CD8-positive, alpha-beta memory T cell (primary cell): ENCODE measurements at regions not wholly inside any gene's neighbourhood (a gene's known extent, or its start where the extent isn't known, plus 50 kb on each side); places are given as distances from the start of the nearest gene placed in this dataset.
A peak's percentile ranks its signal among the peaks of the same experiment; 100 is the strongest.

Experiments used
- CTCF ChIA-PET: fragments of 350-600 bp; sonication (Branson Sonifier 250); formaldehyde crosslinking; loops from one replicate; lab custom pipeline; 2021; ENCODE audit warnings: antibody characterized with exemption; lab: Charles Lee
- POLR2A ChIA-PET: fragments of 350-600 bp; sonication (Branson Sonifier 250); formaldehyde crosslinking; loops from one replicate; lab custom pipeline; 2021; ENCODE audit warnings: antibody characterized with exemption; lab: Charles Lee
- DNase-seq, 5 donors: peaks; one replicate each; pipeline versions ENCODE4 v3.0.0 to v3.0.0-alpha.2; 2020 to 2022; ENCODE audit warnings: mixed read lengths in 1 of 5
- H3K27ac ChIP-seq: one replicate; pipeline ENCODE4 v1.7.0; 2013; ENCODE audit warnings: low read depth, mild to moderate bottlenecking, low read length, moderate library complexity
- H3K27me3 ChIP-seq: 2 replicates; pipeline ENCODE4 v1.7.0; 2013; ENCODE audit warnings: low read length, mild to moderate bottlenecking; ENCODE audit not compliant: insufficient read depth, poor library complexity, severe bottlenecking
- H3K36me3 ChIP-seq: 2 replicates; pipeline ENCODE4 v1.7.0; 2013; ENCODE audit warnings: mild to moderate bottlenecking, low read length, moderate library complexity; ENCODE audit not compliant: insufficient read depth
- H3K4me1 ChIP-seq: 2 replicates; pipeline ENCODE4 v1.7.0; 2013; ENCODE audit warnings: mild to moderate bottlenecking, low read length, moderate library complexity; ENCODE audit not compliant: insufficient read depth
- H3K4me3 ChIP-seq: 2 replicates; pipeline ENCODE4 v1.7.0; 2013; ENCODE audit warnings: mild to moderate bottlenecking, low read length
- H3K9me3 ChIP-seq: 2 replicates; pipeline ENCODE4 v1.7.0; 2013; ENCODE audit warnings: mild to moderate bottlenecking, low read length
- H3K27ac Mint-ChIP-seq, 8 donors: one replicate each; pipeline ENCODE4 v1.8.0; 2020 to 2021; ENCODE audit warnings: mixed read lengths in 8 of 8, mild to moderate bottlenecking in 6 of 8, inconsistent platforms in 3 of 8, moderate library complexity in 3 of 8
- H3K27me3 Mint-ChIP-seq, 2 donors: one replicate each; pipeline ENCODE4 v1.8.0; 2020 to 2021; ENCODE audit warnings: mixed read lengths in 2 of 2, mild to moderate bottlenecking in 1 of 2, moderate library complexity in 1 of 2
- H3K36me3 Mint-ChIP-seq, 3 donors: one replicate each; pipeline ENCODE4 v1.8.0; 2020 to 2021; ENCODE audit warnings: mixed read lengths in 3 of 3, inconsistent platforms in 1 of 3, mild to moderate bottlenecking in 1 of 3
- H3K4me1 Mint-ChIP-seq, 3 donors: one replicate each; pipeline ENCODE4 v1.8.0; 2020 to 2021; ENCODE audit warnings: mixed read lengths in 3 of 3, inconsistent platforms in 1 of 3, mild to moderate bottlenecking in 1 of 3
- H3K4me3 Mint-ChIP-seq, 7 donors: one replicate each; pipeline ENCODE4 v1.8.0; 2020 to 2021; ENCODE audit warnings: mixed read lengths in 7 of 7, mild to moderate bottlenecking in 6 of 7, moderate library complexity in 4 of 7, inconsistent platforms in 2 of 7
- H3K9me3 Mint-ChIP-seq, 5 donors: one replicate each; pipeline ENCODE4 v1.8.0; 2020 to 2022; ENCODE audit warnings: mixed read lengths in 5 of 5, mild to moderate bottlenecking in 3 of 5, moderate library complexity in 2 of 5, inconsistent platforms in 1 of 5

DNA sequence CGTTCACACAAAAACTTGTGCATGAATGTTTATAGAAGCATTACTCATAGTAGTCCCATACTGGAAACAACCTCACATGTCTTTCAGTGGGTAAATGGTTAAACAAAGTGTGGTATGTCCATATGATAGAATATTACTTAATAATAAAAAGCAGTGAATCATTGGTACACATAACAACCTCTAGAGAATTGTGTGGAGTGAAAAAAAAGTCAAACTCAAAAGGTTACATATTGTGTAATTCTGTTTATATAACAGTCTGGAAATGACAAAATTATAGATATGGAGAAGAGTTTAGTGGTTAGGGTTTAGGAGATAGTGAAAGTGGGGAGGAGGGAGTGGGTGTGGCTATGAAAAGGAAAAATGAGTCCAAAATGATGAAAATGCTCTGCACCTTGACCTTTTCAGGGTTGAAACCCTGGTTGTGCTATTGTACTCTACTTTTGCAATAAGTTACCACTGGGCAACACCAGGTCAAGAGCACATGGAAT is 243.4 kb upstream of the DDI1 start:
- Mint-ChIP-seq H3K27ac (no peak overlapping the region), H3K9me3 (peaks cover 3 to 10% (median 6%) of the 10 kb centered on the region in 5 donors)
- no peaks in the 10 kb centered on the region for H3K4me1 ChIP-seq

DNA sequence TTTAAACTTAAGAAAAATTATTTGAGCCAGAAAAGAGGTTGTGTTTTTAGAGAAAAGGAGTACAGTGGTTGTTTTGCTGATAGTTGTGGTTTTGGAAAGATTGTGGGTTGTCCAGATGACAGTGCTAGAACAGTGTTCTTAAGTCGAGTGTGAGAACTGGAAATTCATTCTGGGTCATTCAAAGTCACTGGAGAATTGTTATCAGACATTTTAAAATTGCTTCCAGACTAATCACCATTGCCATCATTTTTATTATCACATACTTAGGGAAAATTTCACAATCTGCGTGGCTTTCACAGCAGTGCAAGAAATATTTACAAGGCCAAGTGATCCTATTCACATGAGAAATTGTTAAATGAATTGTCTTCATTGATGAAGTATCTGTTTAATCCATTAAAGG is 242.2 kb upstream of the DDI1 start:
- no peaks in the 10 kb centered on the region for H3K27me3 ChIP-seq
- Mint-ChIP-seq H3K4me1 (no peaks in the 10 kb centered on the region), H3K4me3 (no peak overlapping the region), H3K36me3 (no peaks in the 10 kb centered on the region), H3K9me3 (peaks cover 3 to 10% (median 6%) of the 10 kb centered on the region in 5 donors), H3K27me3 (no peaks in the 10 kb centered on the region), H3K27ac (no peak overlapping the region)
- POLR2A ChIA-PET: no interaction called here
- no peaks in the 10 kb centered on the region for H3K4me1 ChIP-seq
- no peaks in the 10 kb centered on the region for H3K36me3 ChIP-seq
- DNase-seq: no peak
- H3K4me3 ChIP-seq: no peak overlapping the region
- H3K27ac ChIP-seq: no peak overlapping the region
- no peaks in the 10 kb centered on the region for H3K9me3 ChIP-seq
- CTCF ChIA-PET: no interaction called here

More for the DNA sequence above, 243.4 kb upstream of the DDI1 start:
- ChIA-PET CTCF (no interaction called here), POLR2A (no interaction called here)
- no peak for DNase-seq
- H3K4me3 Mint-ChIP-seq: no peak overlapping the region
- H3K27me3 ChIP-seq: no peaks in the 10 kb centered on the region
- H3K27me3 Mint-ChIP-seq: no peaks in the 10 kb centered on the region
- no peaks in the 10 kb centered on the region for H3K36me3 ChIP-seq
- no peaks in the 10 kb centered on the region for H3K9me3 ChIP-seq
- no peak overlapping the region for H3K4me3 ChIP-seq
- no peaks in the 10 kb centered on the region for H3K36me3 Mint-ChIP-seq
- H3K4me1 Mint-ChIP-seq: no peaks in the 10 kb centered on the region
- H3K27ac ChIP-seq: no peak overlapping the region

DNA sequence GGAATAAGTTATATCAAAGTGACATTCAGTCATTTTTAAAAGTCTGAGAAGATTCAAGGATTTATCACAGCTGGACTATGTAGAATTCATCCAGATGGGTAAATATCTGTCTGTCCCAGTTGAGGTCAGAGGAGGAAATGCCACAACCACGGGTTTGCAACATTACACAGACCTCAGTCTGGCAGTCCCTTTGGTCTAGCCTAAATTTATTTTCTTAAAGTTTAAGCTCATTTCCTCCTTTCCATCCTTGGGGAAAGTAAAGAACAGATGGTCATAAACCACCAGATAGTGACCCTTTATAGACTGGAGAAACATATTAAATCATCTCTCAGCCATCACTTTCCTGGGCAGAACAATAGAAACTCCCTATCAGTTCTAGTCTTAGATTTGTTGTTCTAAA is 238.4 kb upstream of the DDI1 start:
- H3K4me1 ChIP-seq: no peaks in the 10 kb centered on the region
- Mint-ChIP-seq H3K4me1 (no peaks in the 10 kb centered on the region), H3K36me3 (no peaks in the 10 kb centered on the region), H3K27ac (no peak overlapping the region), H3K9me3 (peaks cover 0 to 3% (median 0%) of the 10 kb centered on the region in 5 donors), H3K4me3 (no peak overlapping the region), H3K27me3 (peaks cover 0 to 1% of the 10 kb centered on the region in 2 donors)
- ChIA-PET CTCF (no interaction called here), POLR2A (no interaction called here)
- H3K36me3 ChIP-seq: no peaks in the 10 kb centered on the region
- DNase-seq: no peak
- no peak overlapping the region for H3K4me3 ChIP-seq
- no peaks in the 10 kb centered on the region for H3K27me3 ChIP-seq
- H3K27ac ChIP-seq: no peak overlapping the region
- no peaks in the 10 kb centered on the region for H3K9me3 ChIP-seq

DNA sequence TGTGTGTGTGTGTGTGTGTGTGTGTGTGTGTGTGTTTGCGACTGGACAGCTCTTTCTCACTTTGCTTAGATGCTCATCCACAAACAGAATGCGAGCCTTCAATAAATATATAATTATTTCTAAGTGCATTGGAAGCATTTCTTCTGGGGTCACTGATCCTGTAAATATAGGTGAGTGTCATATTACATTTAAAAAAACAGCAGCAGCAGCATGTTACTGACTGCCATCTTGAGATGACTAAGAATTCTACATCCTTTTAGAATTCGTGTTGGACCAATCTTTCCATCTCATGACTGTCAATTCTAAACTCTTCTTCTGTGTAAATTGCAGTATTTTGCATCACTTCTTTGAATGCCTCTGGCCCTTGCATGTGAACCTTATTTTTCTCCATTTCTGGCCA is 238.0 kb upstream of the DDI1 start:
- ChIA-PET CTCF (no interaction called here), POLR2A (no interaction called here)
- no peak overlapping the region for H3K4me3 ChIP-seq
- Mint-ChIP-seq H3K9me3 (peaks cover 0 to 3% (median 0%) of the 10 kb centered on the region in 5 donors), H3K4me3 (no peak overlapping the region), H3K36me3 (no peaks in the 10 kb centered on the region), H3K4me1 (no peaks in the 10 kb centered on the region), H3K27me3 (peaks cover 0 to 1% of the 10 kb centered on the region in 2 donors), H3K27ac (no peak overlapping the region)
- H3K9me3 ChIP-seq: no peaks in the 10 kb centered on the region
- H3K27ac ChIP-seq: no peak overlapping the region
- no peaks in the 10 kb centered on the region for H3K27me3 ChIP-seq
- H3K36me3 ChIP-seq: no peaks in the 10 kb centered on the region
- no peaks in the 10 kb centered on the region for H3K4me1 ChIP-seq
- no peak for DNase-seq

DNA sequence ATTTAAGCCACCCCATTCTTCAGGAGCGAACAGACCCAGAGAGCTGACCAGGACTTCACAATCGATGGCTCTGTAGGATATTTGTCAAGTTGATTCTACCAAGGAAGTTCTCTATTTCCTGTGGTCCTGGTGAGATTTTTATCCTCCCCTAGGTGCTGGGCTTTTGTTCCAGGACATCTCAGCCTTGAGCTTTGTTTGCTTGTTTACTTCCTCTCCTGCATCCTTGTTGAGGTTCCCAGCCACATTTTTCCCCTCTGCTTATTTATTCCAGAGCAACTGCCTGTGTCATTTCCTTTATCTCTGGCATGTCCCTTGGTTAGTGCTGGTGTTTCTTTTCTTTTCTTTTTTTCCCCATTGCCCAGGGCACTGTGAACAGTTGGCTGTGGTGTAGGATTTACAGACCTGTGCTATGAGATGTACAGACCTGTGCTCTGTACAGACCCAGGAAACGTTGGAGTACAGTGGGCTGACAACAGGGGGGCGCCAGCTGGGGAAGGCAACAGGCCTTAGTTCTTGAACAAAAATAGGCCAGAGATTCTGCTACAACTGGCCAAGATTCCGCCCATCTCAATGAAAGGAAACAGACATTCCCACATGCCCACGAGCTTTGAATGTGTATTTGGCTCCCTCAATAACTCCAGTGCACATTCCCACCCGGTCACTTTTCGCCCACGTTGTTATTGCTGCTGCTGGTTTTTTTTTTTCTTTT is 235.9 kb upstream of the DDI1 start:
- H3K4me1 Mint-ChIP-seq: no peaks in the 10 kb centered on the region
- no peak for DNase-seq
- Histone ChIP-seq H3K27me3 (no peaks in the 10 kb centered on the region), H3K4me3 (no peak overlapping the region), H3K9me3 (no peaks in the 10 kb centered on the region), H3K36me3 (no peaks in the 10 kb centered on the region), H3K27ac (no peak overlapping the region), H3K4me1 (no peaks in the 10 kb centered on the region)
- H3K36me3 Mint-ChIP-seq: no peaks in the 10 kb centered on the region
- H3K27me3 Mint-ChIP-seq: peaks cover 0 to 1% of the 10 kb centered on the region in 2 donors
- H3K4me3 Mint-ChIP-seq: no peak overlapping the region
- peak overlapping the region in 1 of 8 donors; percentile 81 for H3K27ac Mint-ChIP-seq
- ChIA-PET POLR2A (no interaction called here), CTCF (no interaction called here)
- peaks cover 0 to 3% (median 0%) of the 10 kb centered on the region in 5 donors for H3K9me3 Mint-ChIP-seq

DNA sequence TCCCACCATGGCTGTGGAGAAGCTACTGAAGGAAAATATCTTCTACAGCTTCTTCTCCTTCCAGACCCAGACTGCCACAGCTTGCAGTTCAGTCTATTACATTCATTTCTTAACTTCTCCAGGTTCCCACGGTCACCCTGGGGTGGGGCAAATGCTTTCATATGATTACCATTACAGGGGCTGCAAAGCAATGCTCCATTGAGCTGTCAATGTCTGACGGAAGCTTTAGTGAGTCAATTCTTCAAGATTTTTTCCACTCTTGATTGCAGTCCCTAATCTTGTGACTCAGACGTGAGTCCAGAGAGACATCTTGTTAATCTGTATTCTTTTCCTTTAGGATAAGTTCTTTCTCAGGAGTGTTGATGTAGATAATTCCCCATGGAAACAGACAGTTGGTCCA is 233.4 kb upstream of the DDI1 start:
- Mint-ChIP-seq H3K36me3 (no peaks in the 10 kb centered on the region), H3K4me3 (no peak overlapping the region), H3K27ac (no peak overlapping the region), H3K9me3 (no peaks in the 10 kb centered on the region), H3K4me1 (no peaks in the 10 kb centered on the region), H3K27me3 (peaks cover 0 to 1% of the 10 kb centered on the region in 2 donors)
- Histone ChIP-seq H3K36me3 (no peaks in the 10 kb centered on the region), H3K9me3 (no peaks in the 10 kb centered on the region), H3K27me3 (no peaks in the 10 kb centered on the region), H3K27ac (no peak overlapping the region), H3K4me1 (no peaks in the 10 kb centered on the region), H3K4me3 (no peak overlapping the region)
- ChIA-PET POLR2A (no interaction called here), CTCF (no interaction called here)
- DNase-seq: no peak

DNA sequence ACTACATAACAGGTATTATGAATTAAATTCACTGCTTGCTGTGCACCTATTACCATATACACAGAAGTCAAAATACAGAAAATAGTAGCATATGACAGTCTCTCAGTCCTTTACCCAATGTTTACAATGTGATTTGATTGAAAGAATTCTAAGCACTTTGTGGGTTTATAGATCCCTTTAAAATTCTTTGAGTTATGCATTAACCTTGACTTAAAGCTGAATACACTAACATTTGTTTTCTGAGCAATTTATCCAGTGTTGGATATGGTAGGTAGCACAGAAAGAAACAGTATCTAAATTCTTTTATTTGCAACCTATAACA is 230.8 kb upstream of the DDI1 start:
- no peaks in the 10 kb centered on the region for H3K36me3 Mint-ChIP-seq
- Histone ChIP-seq H3K9me3 (no peaks in the 10 kb centered on the region), H3K27ac (no peak overlapping the region), H3K4me3 (no peak overlapping the region), H3K27me3 (no peaks in the 10 kb centered on the region), H3K36me3 (no peaks in the 10 kb centered on the region), H3K4me1 (no peaks in the 10 kb centered on the region)
- peaks cover 0 to 2% of the 10 kb centered on the region in 2 donors for H3K27me3 Mint-ChIP-seq
- no peak for DNase-seq
- no peaks in the 10 kb centered on the region for H3K4me1 Mint-ChIP-seq
- no peaks in the 10 kb centered on the region for H3K9me3 Mint-ChIP-seq
- H3K27ac Mint-ChIP-seq: no peak overlapping the region
- ChIA-PET CTCF (interaction anchor here (1.0 kb wide), 1 partner anchor 18 kb away, joined by 3 read pairs; no protein-coding TSS in a partner anchor), POLR2A (no interaction called here)
- no peak overlapping the region for H3K4me3 Mint-ChIP-seq

DNA sequence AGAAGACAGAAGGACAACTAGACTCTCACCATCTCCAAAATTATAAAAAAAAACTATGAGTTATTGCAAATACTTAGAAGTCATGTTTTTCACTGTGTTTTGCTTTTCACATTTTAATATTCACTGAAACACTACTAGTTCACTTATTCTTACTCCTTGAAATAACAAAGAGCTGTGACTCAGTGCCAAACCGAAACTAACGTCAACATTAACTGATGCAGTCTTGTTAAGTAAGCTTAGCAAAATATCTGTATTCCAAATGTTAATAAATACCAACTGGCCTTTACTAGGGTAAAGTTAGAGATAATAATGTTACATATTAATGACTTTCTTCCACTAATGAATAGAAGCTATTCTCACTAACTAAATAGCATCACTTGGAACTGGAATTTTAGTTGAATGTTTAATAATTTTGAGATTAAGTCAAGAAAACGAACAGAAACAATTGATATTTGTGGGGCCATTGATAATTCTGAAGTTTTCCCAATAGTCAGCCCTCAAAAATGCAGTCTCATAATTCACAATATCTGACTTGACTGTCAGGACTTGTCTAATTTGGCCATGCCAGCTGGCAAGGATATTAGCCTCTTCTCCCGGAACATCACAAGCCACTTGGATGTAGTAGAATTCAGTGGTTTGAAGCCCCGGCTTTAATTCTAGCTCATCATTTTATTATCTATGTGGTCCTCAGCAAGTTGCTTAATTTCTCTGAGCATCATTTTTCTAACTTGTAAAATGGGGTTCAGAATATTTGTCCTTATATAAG is 230.1 kb upstream of the DDI1 start:
- CTCF ChIA-PET: interaction anchor here (1.0 kb wide), 1 partner anchor 19 kb away, joined by 3 read pairs; no protein-coding TSS in a partner anchor

More for the DNA sequence above, 230.1 kb upstream of the DDI1 start:
- Histone ChIP-seq H3K27ac (no peak overlapping the region), H3K4me1 (no peaks in the 10 kb centered on the region), H3K36me3 (no peaks in the 10 kb centered on the region), H3K9me3 (no peaks in the 10 kb centered on the region), H3K4me3 (no peak overlapping the region), H3K27me3 (no peaks in the 10 kb centered on the region)
- Mint-ChIP-seq H3K4me3 (no peak overlapping the region), H3K9me3 (no peaks in the 10 kb centered on the region), H3K4me1 (no peaks in the 10 kb centered on the region), H3K36me3 (no peaks in the 10 kb centered on the region), H3K27me3 (peaks cover 0 to 2% of the 10 kb centered on the region in 2 donors), H3K27ac (no peak overlapping the region)
- POLR2A ChIA-PET: no interaction called here
- no peak for DNase-seq
